ENCODE measurements at regions not wholly inside any gene's neighbourhood (a gene's known extent, or its start where the extent isn't known, plus 50 kb on each side); places are given as distances from the start of the nearest gene placed in this dataset.

GRCh38 chr3:176926034-176926433 is 271.2 kb downstream of the TBL1XR1 start:
- Histone ChIP-seq H3K27ac (ENCODE audit: low read depth in 2 of 2, low read length in 1 of 2) (no peak overlapping the region), H3K9me3 (no peaks in the 10 kb centered on the region), H3K9ac (no peak overlapping the region), H3K27me3 (ENCODE audit: insufficient read depth) (no peaks in the 10 kb centered on the region), H3K4me2 (no peak overlapping the region), H3K4me1 (ENCODE audit: control insufficient read depth in 1 of 2, insufficient read depth in 2 of 2, low read depth in 1 of 2, low read length in 1 of 2) (no peaks in the 10 kb centered on the region; a peak in 1 of 4 replicates), H3K4me3 (ENCODE audit: low read depth in 2 of 2, low read length in 1 of 2) (no peak overlapping the region), H4K20me1 (ENCODE audit: insufficient read depth) (no peaks in the 10 kb centered on the region), H3F3A (replicated peaks; ENCODE audit: insufficient read depth) (no peaks in the 10 kb centered on the region), H3K36me3 (replicated peaks in 1 of 2; ENCODE audit: control insufficient read depth in 1 of 2, insufficient read depth in 2 of 2, low read length in 1 of 2) (no peaks in the 10 kb centered on the region), H2AFZ (ENCODE audit: low read depth) (no peak overlapping the region), H3K9me2 (no peaks in the 10 kb centered on the region), H3K79me2 (ENCODE audit: insufficient read depth) (no peaks in the 10 kb centered on the region)
- no peak for DNase-seq
- 46% methylated on average over 3 of the region's 3 CpGs for WGBS (ENCODE audit: low lambda C conversion rate)
- POLR2A ChIA-PET: no interaction called here
- CTCF ChIA-PET: interaction anchor here (1.1 kb wide), 1 partner anchor 15 kb away, joined by 3 read pairs; no protein-coding TSS in a partner anchor
- TF ChIP-seq NFIC (IDR thresholded peaks at IDR 0.05; ENCODE audit: borderline replicate concordance): no peak
- TF ChIP-seq SIN3A (IDR thresholded peaks at IDR 0.05; ENCODE audit: borderline replicate concordance, low read depth, low read length): no peak
- no peak for TF ChIP-seq PBX3 (IDR thresholded peaks at IDR 0.05)
- no peak for TF ChIP-seq TAF1 (IDR thresholded peaks at IDR 0.05; ENCODE audit: borderline replicate concordance, low read depth, low read length)
- TF ChIP-seq GABPA (IDR thresholded peaks at IDR 0.05; ENCODE audit: low read depth): no peak
- no peak for TF ChIP-seq SMC3 (IDR thresholded peaks at IDR 0.05; ENCODE audit: low read depth, low read length)
- no peak for TF ChIP-seq TCF12 (IDR thresholded peaks at IDR 0.05)
- no peak for TF ChIP-seq FOXJ3 (CRISPR knock-in tag; IDR thresholded peaks at IDR 0.05)
- no peak for TF ChIP-seq USF1 (IDR thresholded peaks at IDR 0.05; ENCODE audit: borderline replicate concordance, low read depth)
- TF ChIP-seq RXRA (IDR thresholded peaks at IDR 0.05; ENCODE audit: borderline replicate concordance, low read depth): no peak
- TF ChIP-seq JUND (IDR thresholded peaks at IDR 0.05): no peak
- no peak for TF ChIP-seq FOXM1 (IDR thresholded peaks at IDR 0.05; ENCODE audit: low read depth)
- no peak for TF ChIP-seq MAX (IDR thresholded peaks at IDR 0.05; ENCODE audit: low read depth)
- no peak for TF ChIP-seq MEF2A (IDR thresholded peaks at IDR 0.05; ENCODE audit: borderline replicate concordance, low read depth)
- TF ChIP-seq CHD2 (IDR thresholded peaks at IDR 0.05; ENCODE audit: low read length, partially characterized antibody): no peak
- TF ChIP-seq REST (IDR thresholded peaks at IDR 0.05; ENCODE audit: low read depth, low read length): no peak
- no peak for TF ChIP-seq YY1 (IDR thresholded peaks at IDR 0.05; ENCODE audit: low read depth)
- no peak for TF ChIP-seq GATA2 (CRISPR knock-in tag; IDR thresholded peaks at IDR 0.05)
- TF ChIP-seq FOSL2 (IDR thresholded peaks at IDR 0.05; ENCODE audit: borderline replicate concordance, low read depth): no peak
- no peak for TF ChIP-seq TEAD4 (IDR thresholded peaks at IDR 0.05; ENCODE audit: borderline replicate concordance, insufficient read depth)

Data from SK-N-SH (cell line).